Astrocyte (in vitro differentiated cells and primary cell): ENCODE measurements at regions not wholly inside any gene's neighbourhood (a gene's known extent, or its start where the extent isn't known, plus 50 kb on each side); places are given as distances from the start of the nearest gene placed in this dataset.

Source experiments
- CTCF ChIP-seq: IDR thresholded peaks from 2 replicates; pipeline ENCODE4 v1.5.1; 2011; ENCODE audit warnings: low read depth, mild to moderate bottlenecking, inconsistent platforms, low read length, moderate library complexity; ENCODE audit not compliant: insufficient read depth
- EZH2 ChIP-seq: IDR thresholded peaks from 2 replicates; pipeline ENCODE4 v1.6.1; 2012; ENCODE audit warnings: mild to moderate bottlenecking, low read length, inconsistent platforms; ENCODE audit not compliant: insufficient read depth

GRCh38 chr7:106593028-106593417 lies 67.9 kb downstream of the CCDC71L start:
- TF ChIP-seq CTCF (no peak), EZH2 (no peak)
